ENCODE measurements at regions not wholly inside any gene's neighbourhood (a gene's known extent, or its start where the extent isn't known, plus 50 kb on each side); places are given as distances from the start of the nearest gene placed in this dataset.

GRCh38 chr22:47602732-47603131 is 840.3 kb downstream of the TBC1D22A start:
- peaks cover 12% of the 10 kb centered on the region; the same call in 1 of the 2 replicates for H3K36me3 Mint-ChIP-seq (ENCODE audit: low read depth)
- H3K9me3 Mint-ChIP-seq = peaks cover 57% of the 10 kb centered on the region
- no peaks in the 10 kb centered on the region for H3K4me1 Mint-ChIP-seq (ENCODE audit: low read depth)
- TF ChIP-seq, protein P1, sequence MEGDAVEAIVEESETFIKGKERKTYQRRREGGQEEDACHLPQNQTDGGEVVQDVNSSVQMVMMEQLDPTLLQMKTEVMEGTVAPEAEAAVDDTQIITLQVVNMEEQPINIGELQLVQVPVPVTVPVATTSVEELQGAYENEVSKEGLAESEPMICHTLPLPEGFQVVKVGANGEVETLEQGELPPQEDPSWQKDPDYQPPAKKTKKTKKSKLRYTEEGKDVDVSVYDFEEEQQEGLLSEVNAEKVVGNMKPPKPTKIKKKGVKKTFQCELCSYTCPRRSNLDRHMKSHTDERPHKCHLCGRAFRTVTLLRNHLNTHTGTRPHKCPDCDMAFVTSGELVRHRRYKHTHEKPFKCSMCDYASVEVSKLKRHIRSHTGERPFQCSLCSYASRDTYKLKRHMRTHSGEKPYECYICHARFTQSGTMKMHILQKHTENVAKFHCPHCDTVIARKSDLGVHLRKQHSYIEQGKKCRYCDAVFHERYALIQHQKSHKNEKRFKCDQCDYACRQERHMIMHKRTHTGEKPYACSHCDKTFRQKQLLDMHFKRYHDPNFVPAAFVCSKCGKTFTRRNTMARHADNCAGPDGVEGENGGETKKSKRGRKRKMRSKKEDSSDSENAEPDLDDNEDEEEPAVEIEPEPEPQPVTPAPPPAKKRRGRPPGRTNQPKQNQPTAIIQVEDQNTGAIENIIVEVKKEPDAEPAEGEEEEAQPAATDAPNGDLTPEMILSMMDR (IDR thresholded peaks at IDR 0.05) = no peak
- no peak overlapping the region for H3K4me3 Mint-ChIP-seq
- DNase-seq = no peak
- no peak overlapping the region for H3K27ac Mint-ChIP-seq
- no peaks in the 10 kb centered on the region; the same call in 1 of the 2 replicates for H3K27me3 Mint-ChIP-seq (ENCODE audit: insufficient read depth)

DNA sequence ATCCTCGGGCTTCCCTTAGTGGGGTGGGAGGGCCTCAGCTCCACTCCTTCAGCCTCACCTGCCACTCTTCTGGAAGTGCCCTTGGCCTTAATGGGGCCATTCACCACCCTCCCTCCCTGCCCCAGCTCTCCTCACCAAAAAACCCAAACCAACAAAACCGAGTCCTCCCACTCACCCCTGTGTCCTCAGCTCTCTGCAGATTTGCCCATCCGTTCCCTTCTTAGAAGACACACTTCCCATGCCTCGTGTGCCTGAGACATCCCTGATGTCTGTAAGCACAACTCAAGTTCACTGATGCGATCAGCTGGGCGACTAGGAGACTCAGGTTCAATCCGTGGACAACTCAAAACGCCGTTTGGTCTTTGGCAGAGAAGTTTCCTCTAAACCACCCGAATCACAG is 839.2 kb downstream of the TBC1D22A start:
- Mint-ChIP-seq H3K4me3 (no peak overlapping the region), H3K27me3 (ENCODE audit: insufficient read depth) (no peaks in the 10 kb centered on the region; the same call in 1 of the 2 replicates), H3K4me1 (ENCODE audit: low read depth) (no peaks in the 10 kb centered on the region), H3K36me3 (ENCODE audit: low read depth) (peaks cover 12% of the 10 kb centered on the region; the same call in 1 of the 2 replicates), H3K9me3 (peaks cover 67% of the 10 kb centered on the region), H3K27ac (no peak overlapping the region)
- TF ChIP-seq, protein P1 (IDR thresholded peaks at IDR 0.05) = no peak
- no peak for DNase-seq

DNA sequence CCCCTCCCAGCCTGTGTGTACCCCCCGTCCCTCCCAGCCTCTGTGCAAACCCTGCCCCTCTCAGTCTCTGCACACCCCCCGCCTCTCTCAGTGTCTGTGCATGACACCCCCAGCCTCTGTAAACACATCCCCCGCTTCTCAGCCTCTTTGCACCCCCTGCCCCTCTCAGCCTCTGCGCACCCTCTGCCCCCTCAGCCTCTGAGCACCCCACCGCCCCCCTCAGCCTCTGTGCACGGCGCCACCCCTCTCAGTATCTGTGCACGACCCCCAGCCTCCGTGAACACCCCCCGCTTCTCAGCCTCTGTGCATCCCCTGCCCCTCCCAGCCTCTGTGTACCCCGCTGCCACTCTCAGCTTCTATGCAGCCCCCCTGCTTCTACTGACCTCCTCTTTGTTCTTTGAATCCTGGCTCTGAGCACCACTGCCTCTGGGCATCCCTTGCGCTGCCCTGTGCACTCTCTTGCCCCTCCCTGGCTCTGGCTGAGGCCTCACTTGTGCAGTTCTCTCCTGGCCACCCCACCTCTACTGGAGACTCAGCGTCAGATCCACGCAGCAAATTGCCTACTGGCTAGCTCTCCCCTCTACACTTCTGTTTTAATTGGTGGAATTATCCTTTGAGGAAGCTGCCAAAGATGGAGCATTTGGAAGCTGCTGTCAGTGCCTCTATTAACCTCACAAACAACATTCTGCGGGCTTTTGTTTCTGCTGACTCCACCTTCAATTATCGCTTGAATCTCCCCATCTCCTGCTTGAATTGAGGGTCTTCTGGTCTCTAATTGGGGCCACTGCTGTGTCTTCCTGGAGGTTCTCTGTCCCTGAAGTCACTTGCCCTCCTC is 838.6 kb downstream of the TBC1D22A start:
- Mint-ChIP-seq H3K4me3 (no peak overlapping the region), H3K36me3 (ENCODE audit: low read depth) (peaks cover 10% of the 10 kb centered on the region; the same call in 1 of the 2 replicates), H3K9me3 (peaks cover 68% of the 10 kb centered on the region), H3K27me3 (ENCODE audit: insufficient read depth) (no peaks in the 10 kb centered on the region; the same call in 1 of the 2 replicates), H3K4me1 (ENCODE audit: low read depth) (no peaks in the 10 kb centered on the region), H3K27ac (no peak overlapping the region)
- TF ChIP-seq, protein P1 (IDR thresholded peaks at IDR 0.05) = no peak
- no peak for DNase-seq

DNA sequence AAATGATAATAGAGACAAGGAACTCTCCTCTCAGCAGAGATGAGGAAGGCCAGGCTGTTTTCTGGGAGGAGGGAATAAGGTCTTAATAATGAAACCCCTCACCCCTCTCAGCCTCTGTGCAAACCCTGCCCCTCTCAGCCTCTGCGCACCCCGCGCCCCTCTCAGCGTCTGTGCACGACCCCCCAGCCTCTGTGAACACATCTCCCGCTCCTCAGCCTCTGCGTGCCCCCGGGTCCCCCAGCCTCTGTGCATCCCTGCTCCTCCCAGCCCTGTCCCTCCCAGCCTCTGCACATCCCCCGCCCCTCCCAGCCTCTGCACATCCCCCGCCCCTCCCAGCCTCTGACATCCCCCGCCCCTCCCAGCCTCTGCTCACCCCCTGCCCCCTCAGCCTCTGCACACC is 837.8 kb downstream of the TBC1D22A start:
- no peak for DNase-seq
- peaks cover 63% of the 10 kb centered on the region for H3K9me3 Mint-ChIP-seq
- no peak overlapping the region for H3K27ac Mint-ChIP-seq
- 0 out of 2 replicates have a peak, but pooled peaks cover 5% of the 10 kb centered on the region for H3K36me3 Mint-ChIP-seq (ENCODE audit: low read depth)
- no peak overlapping the region for H3K4me3 Mint-ChIP-seq
- no peaks in the 10 kb centered on the region; the same call in 1 of the 2 replicates for H3K27me3 Mint-ChIP-seq (ENCODE audit: insufficient read depth)
- TF ChIP-seq, protein P1 (IDR thresholded peaks at IDR 0.05) = no peak
- no peaks in the 10 kb centered on the region for H3K4me1 Mint-ChIP-seq (ENCODE audit: low read depth)

DNA sequence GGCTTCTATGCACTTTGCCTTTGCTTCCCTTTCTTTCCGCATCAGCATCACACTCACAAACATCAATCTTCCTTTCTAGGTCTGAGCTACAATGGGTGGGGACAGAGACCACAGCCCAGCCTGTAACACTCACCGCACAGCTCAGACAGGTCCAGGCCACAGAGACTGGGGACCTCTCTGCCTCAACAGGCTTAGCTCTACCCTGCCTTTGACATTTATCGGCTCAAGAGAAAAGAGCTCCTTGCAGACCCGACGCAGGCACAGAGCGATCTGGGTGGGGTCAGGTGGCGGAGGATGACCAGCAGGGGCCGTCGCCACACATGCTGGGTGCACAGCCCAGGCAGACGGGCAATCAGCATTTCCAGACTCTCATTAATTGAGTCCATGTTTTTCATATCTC is 837.3 kb downstream of the TBC1D22A start:
- H3K36me3 Mint-ChIP-seq (ENCODE audit: low read depth) = peaks cover 10% of the 10 kb centered on the region; the same call in 1 of the 2 replicates
- no peaks in the 10 kb centered on the region; the same call in 1 of the 2 replicates for H3K27me3 Mint-ChIP-seq (ENCODE audit: insufficient read depth)
- H3K4me3 Mint-ChIP-seq = no peak overlapping the region
- DNase-seq = no peak
- H3K9me3 Mint-ChIP-seq = peaks cover 68% of the 10 kb centered on the region
- TF ChIP-seq, protein P1 (IDR thresholded peaks at IDR 0.05) = no peak
- no peak overlapping the region for H3K27ac Mint-ChIP-seq
- no peaks in the 10 kb centered on the region for H3K4me1 Mint-ChIP-seq (ENCODE audit: low read depth)
